Lower lobe of right lung (tissue), 2 donors: ENCODE measurements at regions not wholly inside any gene's neighbourhood (a gene's known extent, or its start where the extent isn't known, plus 50 kb on each side); places are given as distances from the start of the nearest gene placed in this dataset.

Source experiments
- ATAC-seq, 2 donors: fragments of 200-7000 bp; cut with Tn5 transposase; one replicate each; pipeline ENCODE4 v1.9.1; 2020 to 2022; ENCODE audit warnings: mild to moderate bottlenecking in 2 of 2, moderate library complexity in 2 of 2
- DNase-seq: peaks from one replicate; pipeline ENCODE4 v3.0.0-alpha.2; 2020
- H3K27ac ChIP-seq: fragments of 200-600 bp; one replicate; pipeline ENCODE4 v1.8.0; 2022
- H3K27me3 ChIP-seq: fragments of 200-600 bp; one replicate; pipeline ENCODE4 v1.8.0; 2022; ENCODE audit warnings: low read depth
- H3K36me3 ChIP-seq: fragments of 200-600 bp; one replicate; pipeline ENCODE4 v1.8.0; 2022; ENCODE audit warnings: mild to moderate bottlenecking
- H3K4me1 ChIP-seq: fragments of 200-600 bp; one replicate; pipeline ENCODE4 v1.8.0; 2022
- H3K4me3 ChIP-seq: fragments of 200-600 bp; one replicate; pipeline ENCODE4 v1.8.0; 2022; ENCODE audit warnings: mild to moderate bottlenecking
- H3K9me3 ChIP-seq: fragments of 200-600 bp; one replicate; pipeline ENCODE4 v1.8.0; 2022
- intact Hi-C: fragments of 100-400 bp; cut with DNase I; formaldehyde crosslinking; loops from one replicate; pipeline ENCODE4 v1.11.0; 2022
- TF ChIP-seq, protein P1 (sequence below): fragments of 200-600 bp; IDR thresholded peaks from one replicate; pipeline ENCODE4 v1.8.0; 2022; ENCODE audit warnings: antibody characterized with exemption, mild to moderate bottlenecking
- donor health status: DM: no; HTN: yes; CAD: no; lungs with severe emphysema.

DNA sequence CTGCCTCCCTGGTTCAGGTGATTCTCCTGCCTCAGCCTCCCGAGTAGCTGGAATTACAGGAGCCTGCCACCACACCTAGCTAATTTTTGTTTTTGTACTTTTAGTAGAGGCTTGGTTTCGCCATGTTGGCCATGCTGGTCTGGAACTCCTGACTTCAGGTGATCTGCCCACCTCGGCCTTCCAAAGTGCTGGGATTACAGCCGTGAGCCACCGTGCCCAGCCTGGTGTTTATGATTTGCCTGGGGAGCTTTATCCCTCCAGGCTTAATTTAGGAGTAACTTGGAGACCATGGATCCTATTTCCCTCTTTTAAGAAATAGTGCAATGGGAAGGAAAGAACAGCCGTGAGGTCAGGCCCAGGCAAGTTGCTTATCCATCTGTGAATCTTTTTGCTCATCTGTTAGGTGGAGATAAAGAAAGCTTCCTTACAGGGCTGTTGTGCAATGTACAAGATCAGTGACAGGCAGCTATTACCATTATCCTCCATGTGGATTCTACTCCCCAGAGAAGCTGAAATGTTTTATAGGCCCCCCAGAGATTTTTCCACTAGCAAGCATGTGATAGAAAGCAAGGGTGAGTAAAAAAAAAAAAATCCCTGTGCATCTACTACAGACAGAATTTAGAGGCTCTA is 104.9 kb upstream of the MGAT5 start:
- DNase-seq (no peak), ATAC-seq (no peak)
- intact Hi-C loops: no loop called here
- Histone ChIP-seq H3K9me3 (no peaks in the 10 kb centered on the region), H3K4me1 (peaks cover 6% of the 10 kb centered on the region), H3K36me3 (no peaks in the 10 kb centered on the region), H3K27me3 (no peaks in the 10 kb centered on the region), H3K27ac (no peak overlapping the region), H3K4me3 (no peak overlapping the region)
- TF ChIP-seq, protein P1, sequence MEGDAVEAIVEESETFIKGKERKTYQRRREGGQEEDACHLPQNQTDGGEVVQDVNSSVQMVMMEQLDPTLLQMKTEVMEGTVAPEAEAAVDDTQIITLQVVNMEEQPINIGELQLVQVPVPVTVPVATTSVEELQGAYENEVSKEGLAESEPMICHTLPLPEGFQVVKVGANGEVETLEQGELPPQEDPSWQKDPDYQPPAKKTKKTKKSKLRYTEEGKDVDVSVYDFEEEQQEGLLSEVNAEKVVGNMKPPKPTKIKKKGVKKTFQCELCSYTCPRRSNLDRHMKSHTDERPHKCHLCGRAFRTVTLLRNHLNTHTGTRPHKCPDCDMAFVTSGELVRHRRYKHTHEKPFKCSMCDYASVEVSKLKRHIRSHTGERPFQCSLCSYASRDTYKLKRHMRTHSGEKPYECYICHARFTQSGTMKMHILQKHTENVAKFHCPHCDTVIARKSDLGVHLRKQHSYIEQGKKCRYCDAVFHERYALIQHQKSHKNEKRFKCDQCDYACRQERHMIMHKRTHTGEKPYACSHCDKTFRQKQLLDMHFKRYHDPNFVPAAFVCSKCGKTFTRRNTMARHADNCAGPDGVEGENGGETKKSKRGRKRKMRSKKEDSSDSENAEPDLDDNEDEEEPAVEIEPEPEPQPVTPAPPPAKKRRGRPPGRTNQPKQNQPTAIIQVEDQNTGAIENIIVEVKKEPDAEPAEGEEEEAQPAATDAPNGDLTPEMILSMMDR: no peak

- no peak for ATAC-seq
- no peak overlapping the region for H3K4me3 ChIP-seq
- H3K4me1 ChIP-seq: peaks cover 16% of the 10 kb centered on the region
- intact Hi-C loops: no loop called here
- H3K9me3 ChIP-seq: no peaks in the 10 kb centered on the region
- H3K27ac ChIP-seq: no peak overlapping the region
- no peaks in the 10 kb centered on the region for H3K36me3 ChIP-seq
- TF ChIP-seq, protein P1: no peak
- no peak for DNase-seq
- no peaks in the 10 kb centered on the region for H3K27me3 ChIP-seq
Measured at GRCh38 chr2:134149904-134150303, 104.0 kb upstream of the MGAT5 start.

DNA sequence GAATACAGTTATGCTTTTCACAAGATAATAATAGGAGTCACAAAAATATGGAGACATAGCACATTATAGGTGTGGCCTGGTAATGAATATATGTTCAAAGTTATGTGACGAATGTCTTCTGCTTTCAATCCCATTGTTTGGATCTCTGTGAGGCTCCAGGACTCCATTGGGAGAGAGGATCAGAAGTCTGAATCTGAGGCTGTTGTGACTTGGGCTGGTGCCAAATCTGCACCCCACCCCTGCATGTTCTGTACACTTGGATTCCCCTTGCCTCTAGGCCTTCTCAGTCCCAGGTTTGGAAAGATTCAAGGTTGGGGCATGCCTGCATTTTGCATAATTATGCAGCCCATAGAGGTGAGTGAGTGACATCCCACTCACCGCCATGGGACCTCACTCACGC is 103.1 kb upstream of the MGAT5 start:
- DNase-seq: no peak
- TF ChIP-seq, protein P1: no peak

DNA sequence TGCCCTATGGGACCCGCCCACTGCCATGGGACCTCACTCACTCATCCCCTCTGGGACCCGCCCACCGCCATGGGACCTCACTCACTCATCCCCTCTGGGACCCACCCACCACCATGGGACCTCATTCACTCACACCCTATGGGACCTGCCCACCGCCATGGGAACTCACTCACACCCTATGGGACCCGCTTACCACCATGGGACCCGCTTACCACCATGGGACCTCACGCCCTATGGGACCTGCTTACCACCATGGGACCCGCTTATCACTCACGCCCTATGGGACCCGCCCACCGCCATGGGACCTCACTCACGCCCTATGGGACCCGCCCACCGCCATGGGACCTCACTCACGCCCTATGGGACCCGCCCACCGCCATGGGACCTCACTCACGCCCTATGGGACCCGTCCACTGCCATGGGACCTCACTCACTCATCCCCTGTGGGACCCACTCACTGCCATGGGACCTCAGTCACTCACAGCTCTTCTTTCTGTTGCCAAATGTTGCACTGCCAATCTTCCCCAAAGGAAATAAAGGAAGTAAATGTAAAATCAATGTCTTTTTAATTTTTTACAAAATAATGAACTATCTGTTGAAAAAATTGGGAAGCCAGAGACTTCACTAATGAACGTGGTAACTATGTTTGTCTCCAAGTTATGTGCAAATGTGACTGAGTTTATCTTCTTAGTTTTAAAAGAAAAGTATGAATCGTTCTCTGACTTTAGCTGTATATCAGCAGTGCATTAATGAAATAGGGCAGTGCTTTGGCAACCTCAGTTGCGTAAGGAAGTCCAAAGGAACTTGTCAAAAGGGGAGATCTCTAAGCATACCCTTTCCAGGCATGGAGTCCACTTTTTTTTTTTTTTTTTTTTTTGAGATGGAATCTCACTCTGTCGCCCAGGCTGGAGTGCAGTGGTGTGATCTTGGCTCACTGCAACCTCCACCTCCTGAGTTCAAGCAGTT is 101.5 kb upstream of the MGAT5 start:
- DNase-seq: no peak
- H3K27me3 ChIP-seq: no peaks in the 10 kb centered on the region
- H3K36me3 ChIP-seq: no peaks in the 10 kb centered on the region
- intact Hi-C loops: no loop called here
- H3K27ac ChIP-seq: no peak overlapping the region
- H3K4me1 ChIP-seq: peaks cover 33% of the 10 kb centered on the region
- TF ChIP-seq, protein P1: no peak
- no peaks in the 10 kb centered on the region for H3K9me3 ChIP-seq
- no peak overlapping the region for H3K4me3 ChIP-seq
- ATAC-seq: no peak

More for the DNA sequence above, 103.1 kb upstream of the MGAT5 start:
- H3K27me3 ChIP-seq: no peaks in the 10 kb centered on the region
- no peaks in the 10 kb centered on the region for H3K36me3 ChIP-seq
- intact Hi-C loops: no loop called here
- H3K9me3 ChIP-seq: no peaks in the 10 kb centered on the region
- no peak for ATAC-seq
- H3K27ac ChIP-seq: no peak overlapping the region
- H3K4me3 ChIP-seq: no peak overlapping the region
- H3K4me1 ChIP-seq: peaks cover 24% of the 10 kb centered on the region

DNA sequence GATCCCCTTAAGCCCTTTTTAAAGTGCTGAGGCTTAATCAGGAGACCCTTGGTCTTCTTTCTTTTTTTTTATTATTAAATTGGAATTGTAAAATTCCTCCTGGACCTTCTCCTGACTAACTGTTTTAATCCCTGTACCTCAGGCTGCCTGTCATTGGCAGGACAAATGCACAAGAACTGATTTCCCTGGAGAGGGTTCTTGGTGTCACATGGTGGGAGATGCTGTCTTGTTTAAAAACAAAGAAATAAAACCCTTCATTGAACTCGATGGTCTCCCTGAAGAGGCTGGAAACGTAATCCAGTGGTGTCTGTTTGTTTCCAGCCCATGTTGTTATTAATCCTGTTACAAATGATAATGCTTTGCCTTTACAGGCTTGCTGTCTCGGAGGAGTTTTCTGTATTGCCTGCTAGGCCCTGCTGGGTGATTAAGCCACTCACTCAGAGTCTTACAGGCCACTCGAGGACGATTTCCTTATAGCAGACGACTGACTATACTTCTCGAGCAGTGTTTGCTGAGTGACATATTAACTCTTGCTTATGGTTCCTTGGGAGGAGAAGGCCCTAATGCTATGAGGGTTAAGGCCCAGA is 100.5 kb upstream of the MGAT5 start:
- peak; percentile 49 to 65 for ATAC-seq
- intact Hi-C loops: no loop called here
- DNase-seq: no peak
- TF ChIP-seq, protein P1: no peak
- Histone ChIP-seq H3K4me3 (no peak overlapping the region), H3K27ac (no peak overlapping the region), H3K4me1 (peaks cover 33% of the 10 kb centered on the region), H3K27me3 (no peaks in the 10 kb centered on the region), H3K36me3 (no peaks in the 10 kb centered on the region), H3K9me3 (no peaks in the 10 kb centered on the region)
